GDM1 (cell line): ENCODE measurements at regions not wholly inside any gene's neighbourhood (a gene's known extent, or its start where the extent isn't known, plus 50 kb on each side); places are given as distances from the start of the nearest gene placed in this dataset.
"Not testable (repeated sequence)": the region's sequence is repeated elsewhere in the genome, so short reads cannot be mapped to it uniquely, and the experiment has no call there.

ENCODE experiments used
- DNase-seq: peaks from one replicate; lab custom pipeline; 2025; lab: John Stamatoyannopoulos, UW

DNA sequence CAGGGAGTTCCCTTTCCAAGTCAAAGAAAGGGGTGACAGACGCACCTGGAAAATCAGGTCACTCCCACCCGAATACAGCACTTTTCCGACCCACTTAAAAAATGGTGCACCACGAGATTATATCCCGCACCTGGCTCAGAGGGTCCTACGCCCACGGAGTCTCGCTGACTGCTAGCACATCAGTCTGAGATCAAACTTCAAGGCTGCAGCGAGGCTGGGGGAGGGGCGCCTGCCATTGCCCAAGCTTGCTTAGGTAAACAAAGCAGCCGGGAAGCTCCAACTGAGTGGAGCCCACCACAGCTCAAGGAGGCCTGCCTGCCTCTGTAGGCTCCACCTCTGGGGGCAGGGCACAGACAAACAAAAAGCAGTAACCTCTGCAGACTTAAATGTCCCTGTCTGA, 277.8 kb upstream of the ARHGAP42 start:
- not testable (repeated sequence) for DNase-seq

DNA sequence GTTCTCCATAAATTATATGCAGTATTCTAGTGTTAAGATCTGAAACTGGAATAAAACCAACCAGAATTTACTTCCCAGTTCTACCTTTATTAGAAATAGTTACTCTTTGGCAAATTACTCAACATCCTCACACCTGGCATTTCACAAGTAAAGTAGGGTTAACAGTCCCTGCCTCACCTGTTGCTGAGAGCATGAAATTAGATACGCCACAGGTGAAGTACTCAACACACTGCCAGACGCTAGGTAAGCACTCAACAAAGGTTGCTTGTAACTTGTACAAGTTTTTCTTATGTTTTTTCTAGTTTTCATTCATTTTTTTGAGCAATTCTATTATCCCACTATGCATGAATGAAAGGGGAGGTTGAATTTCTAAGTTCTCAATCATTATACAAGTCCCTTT, 267.6 kb upstream of the ARHGAP42 start:
- DNase-seq: no peak

- DNase-seq: no peak
Measured at GRCh38 chr11:100434821-100435641, 252.1 kb upstream of the ARHGAP42 start.

DNA sequence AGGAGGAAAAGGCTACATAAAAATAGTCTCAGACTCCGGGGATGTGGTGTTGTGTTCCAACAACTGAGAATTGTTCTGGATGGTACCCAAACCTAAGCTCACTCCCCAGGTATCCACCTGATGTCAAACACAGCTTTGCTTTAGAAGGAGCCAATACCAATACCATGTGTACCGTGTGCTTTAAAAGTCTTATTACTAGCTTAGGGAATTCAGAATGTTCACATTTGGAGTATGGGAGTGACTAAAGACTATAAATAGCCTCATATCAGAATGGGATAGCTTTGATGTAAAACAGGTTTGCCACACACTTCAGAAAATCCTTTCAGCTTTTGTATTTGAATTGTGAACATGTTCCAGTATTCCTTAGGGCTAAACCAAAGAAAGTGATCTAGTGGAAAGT, 248.7 kb upstream of the ARHGAP42 start:
- DNase-seq: no peak

- no peak for DNase-seq
Measured at GRCh38 chr11:100441086-100441485, 246.0 kb upstream of the ARHGAP42 start.

DNA sequence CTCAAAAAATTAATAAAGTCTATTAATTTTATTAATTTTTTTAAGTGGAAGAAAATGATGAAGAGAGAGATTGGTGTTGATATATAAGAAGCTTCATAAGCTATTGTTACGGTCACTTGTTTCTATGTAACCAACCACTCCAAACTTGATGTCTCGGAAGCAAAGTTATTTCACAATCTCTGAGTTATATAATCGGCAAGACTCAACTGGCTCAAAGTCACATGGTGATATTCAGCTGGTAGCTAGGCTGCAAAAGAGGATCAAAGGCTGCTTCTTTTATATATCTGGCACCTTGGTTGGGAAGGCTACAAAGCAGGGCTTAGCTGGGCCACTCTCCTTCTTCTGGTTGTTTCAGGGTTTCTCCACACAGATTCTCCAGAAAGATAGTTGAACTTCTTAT, 245.1 kb upstream of the ARHGAP42 start:
- no peak for DNase-seq

DNA sequence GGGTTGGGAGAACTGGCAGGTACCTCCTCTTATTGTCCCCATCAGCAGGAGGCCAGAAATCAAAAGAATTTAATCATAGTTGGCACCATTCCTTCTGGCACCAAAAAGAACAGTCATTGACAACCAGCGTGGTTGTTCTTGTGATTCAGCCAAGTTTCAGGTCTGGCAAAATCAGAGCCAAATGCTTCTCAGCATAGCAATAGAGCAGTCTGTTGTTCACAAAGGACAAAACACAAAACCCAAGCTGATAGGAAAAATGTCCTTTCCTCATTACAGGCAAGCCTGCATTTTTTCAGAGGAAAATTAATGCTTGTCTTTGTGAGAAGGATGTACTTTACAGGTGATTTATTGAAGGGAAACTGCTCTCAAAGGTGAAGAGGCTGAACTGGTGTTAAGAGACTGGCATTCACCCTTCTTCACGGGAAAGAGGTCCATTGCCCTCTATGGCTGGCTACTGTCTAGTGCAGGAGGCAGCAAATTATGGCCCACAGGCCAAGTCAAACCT, 241.8 kb upstream of the ARHGAP42 start:
- no peak for DNase-seq

DNA sequence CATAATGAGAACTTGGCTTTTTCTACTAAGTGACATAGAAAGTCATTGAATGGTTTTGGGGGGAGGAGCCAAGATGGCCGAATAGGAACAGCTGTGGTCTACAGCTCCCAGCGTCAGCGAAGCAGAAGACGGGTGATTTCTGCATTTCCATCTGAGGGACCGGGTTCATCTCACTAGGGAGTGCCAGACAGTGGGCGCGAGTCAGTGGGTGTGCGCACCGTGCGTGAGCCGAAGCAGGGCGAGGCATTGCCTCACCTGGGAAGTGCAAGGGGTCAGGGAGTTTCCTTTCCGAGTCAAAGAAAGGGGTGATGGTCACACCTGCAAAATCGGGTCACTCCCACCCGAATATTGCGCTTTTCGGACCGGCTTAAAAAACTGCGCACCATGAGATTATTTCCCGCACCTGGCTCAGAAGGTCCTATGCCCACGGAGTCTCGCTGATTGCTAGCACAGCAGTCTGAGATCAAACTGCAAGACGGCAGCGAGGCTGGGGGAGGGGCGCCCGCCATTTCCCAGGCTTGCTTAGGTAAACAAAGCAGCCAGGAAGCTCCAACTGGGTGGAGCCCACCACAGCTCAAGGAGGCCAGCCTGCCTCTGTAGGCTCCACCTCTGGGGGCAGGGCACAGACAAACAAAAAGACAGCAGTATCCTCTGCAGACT, 235.2 kb upstream of the ARHGAP42 start:
- DNase-seq: not testable (repeated sequence)

- DNase-seq: no peak
Measured at GRCh38 chr11:100459811-100460210, 227.3 kb upstream of the ARHGAP42 start.

- no peak for DNase-seq
Measured at GRCh38 chr11:100460426-100460825, 226.7 kb upstream of the ARHGAP42 start.

GRCh38 chr11:100467821-100468508, 219.1 kb upstream of the ARHGAP42 start:
- no peak for DNase-seq

GRCh38 chr11:100469835-100470234, 217.3 kb upstream of the ARHGAP42 start:
- DNase-seq: no peak

DNA sequence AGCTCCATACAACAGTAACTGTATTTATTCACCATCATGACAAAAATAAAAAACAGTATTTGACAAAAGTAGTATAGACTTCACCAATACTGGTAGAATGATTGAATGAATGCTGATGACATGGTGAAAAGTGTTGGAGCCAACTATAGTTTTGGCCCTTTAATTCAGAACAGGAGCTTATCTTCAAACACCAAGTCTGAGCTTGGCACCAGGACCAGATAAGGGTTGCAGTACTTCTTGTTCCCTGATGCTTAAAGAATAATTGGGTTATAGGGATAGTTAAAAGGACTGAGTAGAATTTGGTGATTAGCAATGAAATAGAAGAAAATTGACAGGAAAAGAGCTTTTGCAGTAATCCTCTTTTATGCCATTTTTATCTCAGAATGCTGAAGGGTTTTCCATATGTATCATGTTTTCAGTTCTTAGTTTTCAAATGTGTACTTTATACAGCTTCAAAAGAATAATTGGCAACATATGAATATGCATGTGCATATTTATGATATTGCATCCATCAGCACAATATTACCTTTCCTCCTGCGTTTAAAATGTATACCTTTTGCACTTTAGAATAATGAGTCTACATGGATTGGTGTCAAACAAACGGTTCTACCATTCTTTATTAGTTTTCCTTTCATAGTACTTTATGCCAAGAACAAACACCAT, 214.2 kb upstream of the ARHGAP42 start:
- DNase-seq: no peak

- DNase-seq: no peak
Measured at GRCh38 chr11:100473390-100473740, 213.7 kb upstream of the ARHGAP42 start.

DNA sequence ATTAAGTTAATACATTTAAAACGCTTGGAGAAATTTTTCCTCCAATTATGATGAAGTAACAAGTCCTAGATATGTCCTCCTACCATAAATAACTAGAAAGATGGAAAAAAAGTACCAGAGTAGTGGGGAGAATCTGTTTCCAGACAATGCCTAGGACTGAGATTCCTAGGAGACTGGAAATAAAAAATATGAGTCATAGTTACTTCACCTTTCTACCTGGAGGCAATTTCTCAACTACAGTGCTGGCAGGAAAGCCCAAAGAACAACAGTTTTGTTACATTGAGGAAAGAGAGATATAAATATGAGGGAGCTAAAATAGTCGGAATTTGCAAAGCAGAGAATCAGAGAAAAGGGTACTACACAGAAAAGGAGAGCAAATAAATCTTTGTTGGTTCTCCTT, 202.1 kb upstream of the ARHGAP42 start:
- no peak for DNase-seq

GRCh38 chr11:100498780-100499179, 188.3 kb upstream of the ARHGAP42 start:
- no peak for DNase-seq

GRCh38 chr11:100501450-100501849, 185.6 kb upstream of the ARHGAP42 start:
- no peak for DNase-seq

GRCh38 chr11:100512475-100512874, 174.6 kb upstream of the ARHGAP42 start:
- no peak for DNase-seq

DNA sequence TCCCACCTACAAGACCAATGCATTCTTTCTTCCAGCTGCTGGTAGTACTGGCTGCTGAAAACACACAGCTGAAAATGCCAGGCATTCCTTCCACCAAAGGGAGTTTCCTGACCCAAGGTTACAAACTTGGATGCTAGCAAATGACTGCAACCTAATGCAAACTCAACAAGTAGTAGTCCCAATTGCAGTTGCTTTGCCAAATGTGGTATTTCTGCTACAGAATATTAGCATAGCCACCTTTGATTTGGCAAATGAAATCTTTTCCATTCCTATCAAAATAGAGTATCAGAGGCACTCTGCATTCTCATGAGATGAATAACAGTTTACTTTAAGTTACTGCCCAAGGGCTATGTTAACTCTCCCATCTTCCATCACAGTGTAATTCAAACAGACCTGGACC, 172.0 kb upstream of the ARHGAP42 start:
- DNase-seq: no peak

DNA sequence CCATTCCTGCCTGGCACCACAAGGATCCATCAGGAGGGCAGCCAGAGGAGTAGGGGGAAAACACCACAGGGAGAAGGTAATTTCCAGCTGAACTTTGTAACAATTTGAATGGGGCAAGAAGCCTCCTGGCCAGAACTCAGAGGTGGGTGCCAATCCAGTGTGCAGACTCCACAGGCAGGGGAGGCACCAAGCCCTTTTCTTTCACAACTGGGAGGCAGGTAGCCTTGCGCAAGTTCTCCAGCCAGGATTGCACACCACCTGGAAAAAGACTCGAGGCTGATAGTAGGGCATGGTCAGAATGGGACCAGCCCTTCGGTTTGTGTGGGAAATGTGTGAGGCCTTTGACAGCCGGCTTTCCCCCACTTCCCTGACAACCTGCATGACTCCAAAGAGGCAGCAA, 161.9 kb upstream of the ARHGAP42 start:
- no peak for DNase-seq

DNA sequence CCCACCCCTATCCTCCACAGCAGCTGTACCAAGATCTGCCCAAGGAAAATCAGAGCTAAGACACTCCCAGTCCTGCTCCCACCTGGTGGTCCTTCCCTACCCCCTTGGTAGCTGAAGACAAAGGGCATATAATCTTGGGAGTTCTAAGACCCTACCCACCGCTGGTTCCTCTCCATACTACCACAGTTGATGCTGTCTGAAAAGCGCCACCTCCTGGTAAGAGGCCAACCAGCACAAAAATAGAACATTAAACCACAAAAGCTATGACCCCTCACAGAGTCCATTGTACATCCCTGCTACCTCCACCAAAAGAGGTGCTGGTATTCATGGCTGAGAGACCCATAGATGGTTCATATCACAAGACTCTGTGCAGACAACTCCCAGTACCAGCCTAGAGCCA, 161.5 kb upstream of the ARHGAP42 start:
- no peak for DNase-seq

DNA sequence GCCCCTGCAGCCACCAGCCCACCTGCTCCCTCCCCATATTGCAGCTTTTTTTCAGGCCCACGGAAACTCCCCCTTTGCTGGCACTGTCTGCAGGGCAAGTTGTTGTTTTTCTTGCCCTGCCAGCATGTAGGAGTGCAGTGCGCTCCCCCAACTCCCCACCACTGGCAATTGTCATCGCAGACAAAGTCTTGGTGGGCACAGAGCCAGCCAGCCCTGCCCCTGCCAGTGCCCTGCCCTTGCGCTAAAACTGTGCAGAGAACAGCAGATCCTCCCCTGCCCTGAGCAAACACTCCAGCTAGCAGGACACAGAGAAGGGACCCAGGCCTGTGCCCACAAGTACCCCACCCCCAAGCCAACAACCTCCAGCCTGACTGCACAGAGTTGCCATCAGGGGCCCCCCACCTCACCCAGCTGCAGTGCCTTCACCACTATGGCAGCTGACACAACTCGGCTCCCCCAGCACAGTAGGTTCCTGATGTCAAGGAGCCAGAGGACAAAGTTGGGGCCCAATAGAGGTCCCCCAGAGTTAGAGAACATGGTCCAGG, 158.1 kb upstream of the ARHGAP42 start:
- no peak for DNase-seq
